DOHH2 (cell line): ENCODE measurements at regions not wholly inside any gene's neighbourhood (a gene's known extent, or its start where the extent isn't known, plus 50 kb on each side); places are given as distances from the start of the nearest gene placed in this dataset.

Experiments
- EZH2phosphoT487 ChIP-seq: fragments of 200-600 bp; sonication (generic); IDR thresholded peaks from 2 replicates; pipeline ENCODE4 v1.6.1; 2017; ENCODE audit warnings: borderline replicate concordance, mild to moderate bottlenecking, antibody characterized with exemption, low read length, moderate library complexity, mixed read lengths
- TF ChIP-seq, protein P1 (sequence below): fragments of 200-600 bp; sonication (generic); IDR thresholded peaks from one replicate; pipeline ENCODE4 v1.5.1; 2014; ENCODE audit warnings: antibody characterized with exemption, mild to moderate bottlenecking, low read depth, low read length; ENCODE audit not compliant: poor library complexity, severe bottlenecking

DNA sequence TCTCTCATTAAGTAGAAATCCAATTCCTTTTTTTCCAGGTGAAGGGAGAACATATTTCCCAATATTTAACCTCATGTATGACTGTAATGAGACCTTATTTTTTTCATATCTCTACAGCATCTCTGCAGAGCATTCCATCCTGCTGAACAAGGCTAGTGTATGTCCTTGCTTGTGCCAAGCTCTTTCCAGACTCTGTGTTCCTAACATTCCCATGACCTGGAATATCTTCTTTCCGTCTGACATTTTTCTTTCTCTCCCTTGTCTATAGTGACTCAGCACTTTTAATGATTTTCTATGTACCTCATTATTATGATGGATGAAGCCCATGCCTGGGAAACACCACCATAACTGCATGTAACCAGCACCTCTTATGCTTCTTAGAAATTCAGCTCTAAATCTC lies 278.3 kb upstream of the NRIP1 start:
- TF ChIP-seq, protein P1, sequence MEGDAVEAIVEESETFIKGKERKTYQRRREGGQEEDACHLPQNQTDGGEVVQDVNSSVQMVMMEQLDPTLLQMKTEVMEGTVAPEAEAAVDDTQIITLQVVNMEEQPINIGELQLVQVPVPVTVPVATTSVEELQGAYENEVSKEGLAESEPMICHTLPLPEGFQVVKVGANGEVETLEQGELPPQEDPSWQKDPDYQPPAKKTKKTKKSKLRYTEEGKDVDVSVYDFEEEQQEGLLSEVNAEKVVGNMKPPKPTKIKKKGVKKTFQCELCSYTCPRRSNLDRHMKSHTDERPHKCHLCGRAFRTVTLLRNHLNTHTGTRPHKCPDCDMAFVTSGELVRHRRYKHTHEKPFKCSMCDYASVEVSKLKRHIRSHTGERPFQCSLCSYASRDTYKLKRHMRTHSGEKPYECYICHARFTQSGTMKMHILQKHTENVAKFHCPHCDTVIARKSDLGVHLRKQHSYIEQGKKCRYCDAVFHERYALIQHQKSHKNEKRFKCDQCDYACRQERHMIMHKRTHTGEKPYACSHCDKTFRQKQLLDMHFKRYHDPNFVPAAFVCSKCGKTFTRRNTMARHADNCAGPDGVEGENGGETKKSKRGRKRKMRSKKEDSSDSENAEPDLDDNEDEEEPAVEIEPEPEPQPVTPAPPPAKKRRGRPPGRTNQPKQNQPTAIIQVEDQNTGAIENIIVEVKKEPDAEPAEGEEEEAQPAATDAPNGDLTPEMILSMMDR = no peak
- TF ChIP-seq EZH2phosphoT487 = no peak
